IPS-11a (cell line): ENCODE measurements at regions not wholly inside any gene's neighbourhood (a gene's known extent, or its start where the extent isn't known, plus 50 kb on each side); places are given as distances from the start of the nearest gene placed in this dataset.

Experiments used
- H3K4me3 ChIP-seq: one replicate; pipeline ENCODE4 v1.5.1; 2013; ENCODE audit warnings: low read depth, low read length, control low read depth

GRCh38 chr12:60027266-60027665, 431.4 kb downstream of the SLC16A7 start:
- H3K4me3 ChIP-seq: no peak overlapping the region

- H3K4me3 ChIP-seq: no peak overlapping the region
Measured at GRCh38 chr12:60034147-60034546, 438.3 kb downstream of the SLC16A7 start.

- no peak overlapping the region for H3K4me3 ChIP-seq
Measured at GRCh38 chr12:60035835-60036234, 440.0 kb downstream of the SLC16A7 start.

GRCh38 chr12:60042835-60043234, 447.0 kb downstream of the SLC16A7 start:
- H3K4me3 ChIP-seq: no peak overlapping the region

GRCh38 chr12:60043236-60043635, 447.4 kb downstream of the SLC16A7 start:
- H3K4me3 ChIP-seq: no peak overlapping the region

GRCh38 chr12:60052483-60052882, 456.7 kb downstream of the SLC16A7 start:
- no peak overlapping the region for H3K4me3 ChIP-seq

- H3K4me3 ChIP-seq: no peak overlapping the region
Measured at GRCh38 chr12:60059180-60059579, 463.4 kb downstream of the SLC16A7 start.

- H3K4me3 ChIP-seq: no peak overlapping the region
Measured at GRCh38 chr12:60066655-60067054, 470.8 kb downstream of the SLC16A7 start.

GRCh38 chr12:60070552-60070951, 474.7 kb downstream of the SLC16A7 start:
- no peak overlapping the region for H3K4me3 ChIP-seq

GRCh38 chr12:60071759-60072191, 475.9 kb downstream of the SLC16A7 start:
- H3K4me3 ChIP-seq: no peak overlapping the region

- H3K4me3 ChIP-seq: no peak overlapping the region
Measured at GRCh38 chr12:60072911-60073310, 477.1 kb downstream of the SLC16A7 start.

- H3K4me3 ChIP-seq: no peak overlapping the region
Measured at GRCh38 chr12:60075091-60075490, 479.3 kb downstream of the SLC16A7 start.

- H3K4me3 ChIP-seq: no peak overlapping the region
Measured at GRCh38 chr12:60078026-60078425, 482.2 kb downstream of the SLC16A7 start.

- no peak overlapping the region for H3K4me3 ChIP-seq
Measured at GRCh38 chr12:60093428-60093827, 497.6 kb downstream of the SLC16A7 start.

- H3K4me3 ChIP-seq: no peak overlapping the region
Measured at GRCh38 chr12:60094436-60094835, 498.6 kb downstream of the SLC16A7 start.

GRCh38 chr12:60096727-60097126, 500.9 kb downstream of the SLC16A7 start:
- no peak overlapping the region for H3K4me3 ChIP-seq

GRCh38 chr12:60100160-60100559, 504.3 kb downstream of the SLC16A7 start:
- no peak overlapping the region for H3K4me3 ChIP-seq

GRCh38 chr12:60100852-60101251, 505.0 kb downstream of the SLC16A7 start:
- H3K4me3 ChIP-seq: no peak overlapping the region

GRCh38 chr12:60101715-60102114, 505.9 kb downstream of the SLC16A7 start:
- no peak overlapping the region for H3K4me3 ChIP-seq

- H3K4me3 ChIP-seq: no peak overlapping the region
Measured at GRCh38 chr12:60106214-60106613, 510.4 kb downstream of the SLC16A7 start.

- no peak overlapping the region for H3K4me3 ChIP-seq
Measured at GRCh38 chr12:60107992-60108391, 512.2 kb downstream of the SLC16A7 start.

GRCh38 chr12:60112063-60112462, 516.2 kb downstream of the SLC16A7 start:
- H3K4me3 ChIP-seq: no peak overlapping the region

- no peak overlapping the region for H3K4me3 ChIP-seq
Measured at GRCh38 chr12:60112763-60113162, 516.9 kb downstream of the SLC16A7 start.

- no peak overlapping the region for H3K4me3 ChIP-seq
Measured at GRCh38 chr12:60114169-60114568, 518.3 kb downstream of the SLC16A7 start.
